ENCODE measurements at regions not wholly inside any gene's neighbourhood (a gene's known extent, or its start where the extent isn't known, plus 50 kb on each side); places are given as distances from the start of the nearest gene placed in this dataset.
"Not testable (repeated sequence)": the region's sequence is repeated elsewhere in the genome, so short reads cannot be mapped to it uniquely, and the experiment has no call there.

GRCh38 chr17:13418891-13419290 is 182.8 kb downstream of the HS3ST3A1 start:
- Histone ChIP-seq H3K4me1 (ENCODE audit: insufficient read depth) (no peaks in the 10 kb centered on the region), H3K4me3 (no peak overlapping the region), H3K9me3 (no peaks in the 10 kb centered on the region), H3K27me3 (no peaks in the 10 kb centered on the region), H3K27ac (no peak overlapping the region), H3K36me3 (no peaks in the 10 kb centered on the region)
- TF ChIP-seq CTCF (IDR thresholded peaks at IDR 0.05): no peak
- no peak for TF ChIP-seq POLR2A (IDR thresholded peaks at IDR 0.05)
- no peak for TF ChIP-seq EP300 (IDR thresholded peaks at IDR 0.05)
- no peak for DNase-seq
- intact Hi-C loops (cut with DNase I): no loop called here
- WGBS, 3 donors: 84 to 89% (median 86%) methylated on average over 2 of the region's 2 CpGs

GRCh38 chr17:13417381-13417950 is 184.3 kb downstream of the HS3ST3A1 start:
- intact Hi-C loops (cut with DNase I): no loop called here
- Histone ChIP-seq H3K4me3 (no peak overlapping the region), H3K27me3 (no peaks in the 10 kb centered on the region), H3K4me1 (ENCODE audit: insufficient read depth) (no peaks in the 10 kb centered on the region), H3K27ac (no peak overlapping the region), H3K36me3 (no peaks in the 10 kb centered on the region), H3K9me3 (no peaks in the 10 kb centered on the region)
- 26 to 34% (median 31%) methylated on average over 2 of the region's 2 CpGs for WGBS, 3 donors
- TF ChIP-seq CTCF (IDR thresholded peaks at IDR 0.05) (no peak), POLR2A (IDR thresholded peaks at IDR 0.05) (no peak), EP300 (IDR thresholded peaks at IDR 0.05) (no peak)
- DNase-seq: no peak

DNA sequence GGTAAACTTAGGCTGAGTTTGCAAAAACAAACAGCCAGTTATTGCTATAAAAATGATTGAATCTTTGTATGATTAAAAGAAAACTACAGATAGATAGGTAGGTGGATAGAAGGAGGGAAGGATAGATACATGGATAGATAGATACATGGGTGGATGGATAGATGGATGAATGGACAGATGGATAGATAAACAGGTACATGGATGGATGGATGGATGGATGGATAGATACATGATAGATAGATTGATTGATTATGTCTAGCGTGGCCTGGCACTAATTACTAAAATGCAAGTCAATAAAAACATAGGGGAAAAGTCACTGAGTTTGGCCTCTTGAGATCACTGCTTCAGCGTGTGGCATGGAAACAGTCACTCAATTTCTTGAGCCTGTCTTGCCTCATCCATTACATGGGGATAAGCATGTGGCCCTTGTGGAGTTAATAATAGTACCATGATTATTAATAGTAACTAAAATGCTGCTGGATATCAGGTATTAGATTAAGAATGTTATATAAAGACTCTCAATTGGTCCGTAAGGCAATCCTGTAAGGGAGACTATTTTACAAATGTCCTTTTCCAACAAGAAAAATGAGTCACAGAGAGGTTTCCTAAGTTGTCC is 184.9 kb downstream of the HS3ST3A1 start:
- TF ChIP-seq POLR2A (IDR thresholded peaks at IDR 0.05) (no peak), CTCF (IDR thresholded peaks at IDR 0.05) (no peak), EP300 (IDR thresholded peaks at IDR 0.05) (no peak)
- no peak for DNase-seq
- H3K9me3 ChIP-seq: no peaks in the 10 kb centered on the region
- no peaks in the 10 kb centered on the region for H3K4me1 ChIP-seq (ENCODE audit: insufficient read depth)
- intact Hi-C loops (cut with DNase I): no loop called here
- no peak overlapping the region for H3K27ac ChIP-seq
- 56 to 86% (median 60%) methylated on average over 3 of the region's 3 CpGs for WGBS, 3 donors
- H3K4me3 ChIP-seq: no peak overlapping the region
- no peaks in the 10 kb centered on the region for H3K27me3 ChIP-seq
- no peaks in the 10 kb centered on the region for H3K36me3 ChIP-seq

DNA sequence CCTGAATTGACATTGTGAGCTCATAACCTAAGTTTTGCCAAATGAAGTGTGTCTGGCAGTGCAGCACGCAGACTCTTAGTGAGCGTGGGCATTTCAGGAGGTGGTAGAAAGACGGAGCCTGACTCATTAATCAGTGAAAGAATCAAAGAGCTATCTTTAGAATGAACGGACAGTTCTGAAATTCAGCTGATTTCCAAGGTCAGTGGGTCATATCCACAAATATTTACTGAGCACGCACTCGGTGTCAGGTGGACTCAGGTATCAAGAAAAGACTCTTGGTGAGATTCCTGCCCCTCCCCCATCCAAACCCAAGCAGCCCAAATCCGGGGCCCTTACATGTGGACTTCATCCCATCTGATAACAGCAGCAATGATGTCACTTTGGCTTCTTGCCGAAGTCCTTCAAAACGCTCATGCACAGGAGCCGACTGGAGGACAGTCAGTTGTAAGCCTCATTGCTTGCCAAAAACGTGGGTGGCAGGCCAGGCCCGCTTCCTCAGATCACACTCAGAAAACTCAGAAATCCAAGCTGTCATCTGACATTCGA is 185.8 kb downstream of the HS3ST3A1 start:
- intact Hi-C loops (cut with DNase I): no loop called here
- no peak for DNase-seq
- Histone ChIP-seq H3K9me3 (no peaks in the 10 kb centered on the region), H3K4me3 (no peak overlapping the region), H3K4me1 (ENCODE audit: insufficient read depth) (no peaks in the 10 kb centered on the region), H3K27me3 (no peaks in the 10 kb centered on the region), H3K36me3 (no peaks in the 10 kb centered on the region), H3K27ac (no peak overlapping the region)
- 37 to 41% (median 41%) methylated on average over 13 of the region's 13 CpGs for WGBS, 3 donors
- TF ChIP-seq EP300 (IDR thresholded peaks at IDR 0.05): no peak
- no peak for TF ChIP-seq POLR2A (IDR thresholded peaks at IDR 0.05)
- no peak for TF ChIP-seq CTCF (IDR thresholded peaks at IDR 0.05)

GRCh38 chr17:13415200-13415599 is 186.5 kb downstream of the HS3ST3A1 start:
- H3K4me1 ChIP-seq (ENCODE audit: insufficient read depth); H3K9me3 ChIP-seq; H3K4me3 ChIP-seq; H3K36me3 ChIP-seq; DNase-seq; H3K27ac ChIP-seq; H3K27me3 ChIP-seq; intact Hi-C loops (cut with DNase I): not testable (repeated sequence)
- 60 to 83% (median 80%) methylated on average over 3 of the region's 3 CpGs for WGBS, 3 donors
